HEK293 (cell line): ENCODE measurements at regions not wholly inside any gene's neighbourhood (a gene's known extent, or its start where the extent isn't known, plus 50 kb on each side); places are given as distances from the start of the nearest gene placed in this dataset.

ENCODE experiments used
- CTCF ChIA-PET: fragments of 350-600 bp; formaldehyde crosslinking; extraction: SDS; loops from one replicate; lab custom pipeline; 2021; ENCODE audit warnings: antibody characterized with exemption; lab: Yijun Ruan, JAX
- POLR2A ChIA-PET: fragments of 300-600 bp; formaldehyde crosslinking; extraction: SDS; loops from one replicate; lab custom pipeline; 2020; ENCODE audit warnings: antibody characterized with exemption, inconsistent platforms; lab: Yijun Ruan, JAX
- H3K27ac ChIP-seq: fragments of 200-500 bp; sonication (Bioruptor generic); 2 replicates; pipeline ENCODE4 v1.5.1; 2014; ENCODE audit warnings: low read depth, low read length, control low read depth, inconsistent platforms; ENCODE audit errors: extremely low read depth
- H3K36me3 ChIP-seq, 2 experiments: fragments of 200-500 bp in 1 of 2; sonication (Bioruptor generic) in 1 of 2; 1 replicate in 1 of 2; 2 replicates in 1 of 2; pipeline ENCODE4 v1.5.1; 2014 to 2017; ENCODE audit warnings: inconsistent platforms in 2 of 2, low read length in 2 of 2; ENCODE audit not compliant: control insufficient read depth in 2 of 2, insufficient read depth in 1 of 2
- H3K4me1 ChIP-seq: fragments of 200-500 bp; sonication (Bioruptor generic); 2 replicates; pipeline ENCODE4 v1.5.1; 2014; ENCODE audit warnings: mild to moderate bottlenecking, low read length, inconsistent platforms; ENCODE audit not compliant: control insufficient read depth, insufficient read depth
- H3K4me3 ChIP-seq: 2 replicates; pipeline ENCODE4 v1.5.1; 2011; ENCODE audit warnings: low read depth, mild to moderate bottlenecking, control low read depth, low read length, moderate library complexity
- H3K9me3 ChIP-seq: fragments of 200-500 bp; sonication (Bioruptor generic); 2 replicates; pipeline ENCODE4 v1.5.1; 2014; ENCODE audit warnings: low read depth, low read length, inconsistent platforms; ENCODE audit not compliant: control insufficient read depth, insufficient read depth
- BCL11B ChIP-seq: fragments of 450-650 bp; formaldehyde crosslinking; IDR thresholded peaks from 2 replicates; pipeline ENCODE4 v1.5.1; 2016; ENCODE audit warnings: low read depth, missing biosample characterization, missing genetic modification characterization
- PATZ1 ChIP-seq: fragments of 450-650 bp; formaldehyde crosslinking; IDR thresholded peaks from 2 replicates; pipeline ENCODE4 v1.5.1; 2016; ENCODE audit warnings: missing biosample characterization, missing genetic modification characterization
- PRDM4 ChIP-seq: fragments of 450-650 bp; formaldehyde crosslinking; IDR thresholded peaks from 2 replicates; pipeline ENCODE4 v1.5.1; 2017; ENCODE audit warnings: missing biosample characterization, missing genetic modification characterization
- SALL2 ChIP-seq: fragments of 450-650 bp; formaldehyde crosslinking; IDR thresholded peaks from 2 replicates; pipeline ENCODE4 v1.5.0; 2017; ENCODE audit warnings: missing biosample characterization, mild to moderate bottlenecking, missing genetic modification characterization, borderline replicate concordance
- ZNF10 ChIP-seq: fragments of 450-650 bp; formaldehyde crosslinking; IDR thresholded peaks from 2 replicates; pipeline ENCODE4 v1.5.1; 2017; ENCODE audit warnings: missing biosample characterization, missing genetic modification characterization
- ZNF16 ChIP-seq: fragments of 450-650 bp; formaldehyde crosslinking; IDR thresholded peaks from 2 replicates; pipeline ENCODE4 v1.5.1; 2016; ENCODE audit warnings: low read depth, missing biosample characterization, missing genetic modification characterization
- ZNF18 ChIP-seq: fragments of 450-650 bp; formaldehyde crosslinking; IDR thresholded peaks from 2 replicates; pipeline ENCODE4 v1.5.1; 2016; ENCODE audit warnings: missing biosample characterization, missing genetic modification characterization
- ZNF26 ChIP-seq: fragments of 450-650 bp; formaldehyde crosslinking; IDR thresholded peaks from 2 replicates; pipeline ENCODE4 v1.5.1; 2016; ENCODE audit warnings: missing biosample characterization, missing genetic modification characterization
- ZNF302 ChIP-seq: fragments of 450-650 bp; formaldehyde crosslinking; IDR thresholded peaks from 2 replicates; pipeline ENCODE4 v1.5.1; 2016; ENCODE audit warnings: missing biosample characterization, missing genetic modification characterization, low read depth
- ZNF398 ChIP-seq: fragments of 450-650 bp; formaldehyde crosslinking; IDR thresholded peaks from 2 replicates; pipeline ENCODE4 v1.5.1; 2017; ENCODE audit warnings: missing biosample characterization, missing genetic modification characterization
- ZNF518A ChIP-seq: fragments of 450-650 bp; formaldehyde crosslinking; conservative IDR thresholded peaks from 2 replicates; pipeline ENCODE4 v1.5.1; 2016; ENCODE audit warnings: low read depth, missing biosample characterization, missing genetic modification characterization
- ZNF623 ChIP-seq: fragments of 450-650 bp; formaldehyde crosslinking; IDR thresholded peaks from 2 replicates; pipeline ENCODE4 v1.5.1; 2016; ENCODE audit warnings: missing biosample characterization, missing genetic modification characterization
- ZNF692 ChIP-seq: fragments of 450-650 bp; formaldehyde crosslinking; IDR thresholded peaks from 2 replicates; pipeline ENCODE4 v1.5.1; 2016; ENCODE audit warnings: missing biosample characterization, missing genetic modification characterization
- ZNF704 ChIP-seq: fragments of 450-650 bp; formaldehyde crosslinking; IDR thresholded peaks from 2 replicates; pipeline ENCODE4 v1.5.1; 2016; ENCODE audit warnings: missing biosample characterization, missing genetic modification characterization
- ZNF830 ChIP-seq: fragments of 450-650 bp; IDR thresholded peaks from 2 replicates; pipeline ENCODE4 v1.5.0; 2018; ENCODE audit warnings: missing biosample characterization, missing genetic modification characterization, low read depth, mild to moderate bottlenecking, moderate library complexity
- ZSCAN16 ChIP-seq: fragments of 450-650 bp; formaldehyde crosslinking; IDR thresholded peaks from 2 replicates; pipeline ENCODE4 v1.5.1; 2016; ENCODE audit warnings: missing biosample characterization, missing genetic modification characterization

- TF ChIP-seq ZNF704 (tag by site-specific recombination) (no peak), ZNF830 (tag by site-specific recombination) (no peak), ZNF398 (tag by site-specific recombination) (no peak), ZNF26 (tag by site-specific recombination) (no peak), ZNF18 (tag by site-specific recombination) (no peak), ZNF302 (tag by site-specific recombination) (no peak), PRDM4 (tag by site-specific recombination) (no peak), SALL2 (tag by site-specific recombination) (no peak), ZNF623 (tag by site-specific recombination) (no peak), ZNF16 (no peak), BCL11B (no peak)
Measured at GRCh38 chr5:145316282-145316681, 518.9 kb downstream of the PRELID2 start (continued).

- ChIA-PET CTCF (no interaction called here), POLR2A (no interaction called here)
- H3K36me3 ChIP-seq: no peaks in the 10 kb centered on the region
- no peaks in the 10 kb centered on the region for H3K9me3 ChIP-seq
- H3K4me1 ChIP-seq: no peaks in the 10 kb centered on the region
- H3K4me3 ChIP-seq: no peak overlapping the region
- H3K27ac ChIP-seq: no peak overlapping the region
- TF ChIP-seq ZSCAN16 (tag by site-specific recombination): no peak
- TF ChIP-seq ZNF518A: no peak
- TF ChIP-seq ZNF692: no peak
- no peak for TF ChIP-seq ZNF10 (tag by site-specific recombination)
- no peak for TF ChIP-seq PATZ1 (tag by site-specific recombination)
Measured at GRCh38 chr5:145307866-145308382, 527.2 kb downstream of the PRELID2 start.
